Right lobe of liver (tissue), 4 donors: ENCODE measurements at regions not wholly inside any gene's neighbourhood (a gene's known extent, or its start where the extent isn't known, plus 50 kb on each side); places are given as distances from the start of the nearest gene placed in this dataset.

Experiments used
- POLR2A ChIP-seq: fragments of 450-650 bp; IDR thresholded peaks from one replicate; pipeline ENCODE4 v1.6.1; 2017; ENCODE audit warnings: antibody characterized with exemption, mild to moderate bottlenecking
- TF ChIP-seq, protein P1 (sequence below), 4 donors: fragments of 200-600 bp in 3 of 4; fragments of 450-650 bp in 1 of 4; IDR thresholded peaks; one replicate each; pipeline versions ENCODE4 v1.5.1 to v1.8.0; 2016 to 2022; ENCODE audit warnings: antibody characterized with exemption in 4 of 4, mild to moderate bottlenecking in 2 of 4
- donor health status: DM: no; HTN: no; CAD: no.
- donor health status: DM: no; HTN: no; CAD: no.
- donor health status: DM: no; HTN: yes; CAD: no.

DNA sequence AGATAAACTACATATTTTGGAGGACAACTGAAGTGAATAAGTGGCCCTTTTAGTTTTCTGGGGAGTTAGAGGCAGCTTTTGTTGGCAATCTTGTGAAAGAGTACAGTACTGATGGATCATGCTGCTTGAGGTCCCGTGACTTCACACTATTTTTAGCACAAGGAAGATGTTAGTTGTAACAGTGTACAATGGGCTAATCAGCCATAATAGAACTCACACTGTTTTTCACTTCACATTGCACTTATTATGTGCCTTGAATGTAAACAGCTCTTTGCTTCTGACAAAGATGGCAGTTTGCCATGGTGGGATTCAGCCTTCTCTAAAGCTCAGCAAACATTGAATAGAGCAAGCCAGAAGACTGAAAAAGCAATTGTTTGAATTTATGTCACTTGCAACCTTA is 176.7 kb upstream of the ZNF608 start:
- TF ChIP-seq, protein P1, sequence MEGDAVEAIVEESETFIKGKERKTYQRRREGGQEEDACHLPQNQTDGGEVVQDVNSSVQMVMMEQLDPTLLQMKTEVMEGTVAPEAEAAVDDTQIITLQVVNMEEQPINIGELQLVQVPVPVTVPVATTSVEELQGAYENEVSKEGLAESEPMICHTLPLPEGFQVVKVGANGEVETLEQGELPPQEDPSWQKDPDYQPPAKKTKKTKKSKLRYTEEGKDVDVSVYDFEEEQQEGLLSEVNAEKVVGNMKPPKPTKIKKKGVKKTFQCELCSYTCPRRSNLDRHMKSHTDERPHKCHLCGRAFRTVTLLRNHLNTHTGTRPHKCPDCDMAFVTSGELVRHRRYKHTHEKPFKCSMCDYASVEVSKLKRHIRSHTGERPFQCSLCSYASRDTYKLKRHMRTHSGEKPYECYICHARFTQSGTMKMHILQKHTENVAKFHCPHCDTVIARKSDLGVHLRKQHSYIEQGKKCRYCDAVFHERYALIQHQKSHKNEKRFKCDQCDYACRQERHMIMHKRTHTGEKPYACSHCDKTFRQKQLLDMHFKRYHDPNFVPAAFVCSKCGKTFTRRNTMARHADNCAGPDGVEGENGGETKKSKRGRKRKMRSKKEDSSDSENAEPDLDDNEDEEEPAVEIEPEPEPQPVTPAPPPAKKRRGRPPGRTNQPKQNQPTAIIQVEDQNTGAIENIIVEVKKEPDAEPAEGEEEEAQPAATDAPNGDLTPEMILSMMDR (IDR thresholded peaks at IDR 0.05) = no peak
- no peak for TF ChIP-seq POLR2A
